MM.1S (cell line): ENCODE measurements at regions not wholly inside any gene's neighbourhood (a gene's known extent, or its start where the extent isn't known, plus 50 kb on each side); places are given as distances from the start of the nearest gene placed in this dataset.

Experiments
- CTCF ChIP-seq: fragments of 300-600 bp; sonication (generic); IDR thresholded peaks from 2 replicates; pipeline ENCODE4 v1.5.1; 2016; ENCODE audit warnings: antibody characterized with exemption, low read length, mixed read lengths
- EZH2 ChIP-seq: fragments of 300-600 bp; sonication (generic); optimal IDR thresholded peaks from 2 replicates; pipeline ENCODE3; 2017; ENCODE audit warnings: low read depth, mild to moderate bottlenecking, antibody characterized with exemption, low read length, mixed read lengths
- EZH2phosphoT487 ChIP-seq: fragments of 300-600 bp; sonication (generic); IDR thresholded peaks from 2 replicates; pipeline ENCODE4 v1.6.1; 2018; ENCODE audit warnings: antibody characterized with exemption, low read length

DNA sequence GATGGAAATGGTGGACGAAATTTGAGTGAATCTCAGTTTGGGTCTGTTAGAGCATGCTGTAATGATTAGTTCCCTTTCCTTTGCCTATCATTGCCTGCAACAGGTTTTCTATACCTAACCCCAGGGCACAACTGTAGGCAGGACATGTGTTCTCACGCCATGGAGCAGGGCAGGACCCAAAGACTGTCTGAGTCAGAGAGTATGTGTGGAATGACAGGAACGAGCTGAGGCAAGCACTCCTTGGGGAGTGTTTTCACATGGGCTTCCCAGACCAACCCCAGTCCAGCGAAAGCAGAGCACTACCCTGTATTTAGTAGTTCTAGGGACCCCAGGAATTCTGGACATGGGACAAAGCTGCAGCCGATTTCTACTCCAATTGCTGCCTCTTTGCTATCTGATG is 234.2 kb downstream of the HACE1 start:
- TF ChIP-seq CTCF (no peak), EZH2 (no peak), EZH2phosphoT487 (no peak)
